Frontal cortex (tissue), 3 donors: ENCODE measurements at regions not wholly inside any gene's neighbourhood (a gene's known extent, or its start where the extent isn't known, plus 50 kb on each side); places are given as distances from the start of the nearest gene placed in this dataset.
"Not testable (repeated sequence)": the region's sequence is repeated elsewhere in the genome, so short reads cannot be mapped to it uniquely, and the experiment has no call there.

Source experiments
- DNase-seq, 2 donors: peaks; one replicate each; pipeline ENCODE4 v3.0.0; 2012; ENCODE audit warnings: low spot score in 2 of 2
- FAIRE-seq: peaks from 2 replicates; lab custom pipeline; 2012; peaks lifted over from hg19 to GRCh38; lab: Jason Lieb, UNC
- donor health status: control.
- donor health status: control.
- donor health status: control.

GRCh38 chr14:56005191-56006053 lies 112.8 kb upstream of the PELI2 start:
- FAIRE-seq: no peak
- DNase-seq: no peak

DNA sequence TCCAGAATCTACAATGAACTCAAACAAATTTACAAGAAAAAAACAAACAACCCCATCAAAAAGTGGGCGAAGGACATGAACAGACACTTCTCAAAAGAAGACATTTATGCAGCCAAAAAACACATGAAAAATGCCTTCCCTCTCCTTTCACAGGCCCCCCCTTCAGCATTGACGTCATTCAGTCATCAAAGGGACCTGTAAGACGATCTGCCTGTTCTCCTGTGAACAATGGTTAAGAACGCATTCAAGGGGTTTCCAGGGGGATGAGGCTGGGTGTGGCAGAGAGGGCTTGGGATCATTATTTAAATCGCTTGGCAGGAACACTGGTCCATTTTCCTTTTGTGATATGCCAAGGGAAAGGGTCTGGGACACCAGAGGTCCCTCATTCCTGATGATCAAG lies 110.7 kb upstream of the PELI2 start:
- DNase-seq, FAIRE-seq: not testable (repeated sequence)

DNA sequence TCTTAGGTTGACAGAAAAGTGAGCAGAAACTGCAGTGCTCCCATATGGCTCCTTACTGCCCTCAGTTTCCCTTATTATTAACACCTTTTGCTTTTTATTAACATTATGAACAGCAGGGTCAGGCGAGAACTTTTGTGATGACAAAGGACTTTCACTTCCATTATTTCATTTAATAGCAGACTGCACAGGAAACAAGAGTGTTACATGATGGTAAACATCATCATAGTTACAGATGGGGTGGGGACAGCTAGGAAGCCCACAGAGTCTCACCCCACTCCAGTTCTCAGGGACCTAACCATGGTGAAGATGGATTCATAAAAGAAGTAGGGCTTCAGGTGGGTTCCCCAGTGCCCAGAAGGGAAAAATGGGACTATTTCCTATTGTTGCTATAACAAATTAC lies 110.1 kb upstream of the PELI2 start:
- no peak for FAIRE-seq
- no peak for DNase-seq

DNA sequence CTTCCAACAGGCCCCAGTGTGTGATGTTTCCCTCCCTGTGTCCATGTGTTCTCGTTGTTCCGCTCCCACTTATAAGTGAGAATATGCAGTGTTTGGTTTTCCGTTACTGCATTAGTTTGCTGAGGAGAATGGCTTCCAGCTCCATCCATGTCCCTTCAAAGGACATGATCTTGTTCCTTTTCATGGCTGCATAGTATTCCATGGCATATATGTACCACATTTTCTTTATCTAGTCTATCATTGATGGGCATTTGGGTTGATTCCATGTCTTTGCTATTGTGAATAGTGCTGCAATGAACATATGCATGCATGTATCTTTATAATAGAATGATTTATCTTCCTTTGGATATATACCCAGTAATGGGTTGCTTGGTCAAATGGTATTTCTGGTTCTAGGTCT lies 109.5 kb upstream of the PELI2 start:
- FAIRE-seq, DNase-seq: not testable (repeated sequence)

DNA sequence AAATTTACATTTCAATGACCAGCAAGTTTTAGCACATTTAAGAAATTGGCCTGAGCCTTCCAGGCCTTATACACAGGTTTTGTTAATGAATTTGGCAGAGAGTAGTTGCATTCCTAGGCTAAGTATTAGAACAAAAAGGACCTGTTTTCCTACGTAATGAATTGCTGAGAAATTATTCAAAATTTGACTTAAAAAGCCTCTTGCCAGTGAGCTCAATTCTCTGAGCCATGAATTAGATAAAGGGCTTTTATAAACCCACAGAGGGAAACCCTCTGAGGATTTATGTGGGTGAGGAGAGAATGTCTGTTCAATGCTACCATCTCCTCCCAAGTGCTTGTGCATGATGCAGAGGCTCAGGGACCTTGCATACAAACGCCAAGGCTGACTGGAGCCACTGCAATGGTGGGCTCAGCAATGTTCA lies 94.5 kb upstream of the PELI2 start:
- peak in 1 of 2 donors; percentile 14 for DNase-seq
- FAIRE-seq: no peak

DNA sequence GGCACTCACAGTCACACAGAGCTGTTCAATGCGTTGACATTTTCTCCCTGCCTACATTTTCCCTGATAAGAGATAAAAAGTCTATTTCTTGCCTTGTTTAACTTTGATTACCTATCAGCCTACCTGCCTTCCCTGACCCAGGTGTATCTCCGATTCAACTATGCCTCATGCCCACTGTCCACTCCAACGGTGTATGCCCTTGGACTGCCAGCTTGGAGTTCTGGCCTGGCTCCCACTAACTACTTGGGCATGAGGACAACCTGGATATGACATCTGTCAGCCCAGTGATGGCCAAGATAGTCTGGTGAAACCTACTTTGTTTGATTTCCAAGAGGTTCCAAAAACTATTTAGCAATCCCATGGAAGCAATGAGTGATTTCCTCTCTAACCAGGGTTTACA lies 93.0 kb upstream of the PELI2 start:
- DNase-seq: no peak

DNA sequence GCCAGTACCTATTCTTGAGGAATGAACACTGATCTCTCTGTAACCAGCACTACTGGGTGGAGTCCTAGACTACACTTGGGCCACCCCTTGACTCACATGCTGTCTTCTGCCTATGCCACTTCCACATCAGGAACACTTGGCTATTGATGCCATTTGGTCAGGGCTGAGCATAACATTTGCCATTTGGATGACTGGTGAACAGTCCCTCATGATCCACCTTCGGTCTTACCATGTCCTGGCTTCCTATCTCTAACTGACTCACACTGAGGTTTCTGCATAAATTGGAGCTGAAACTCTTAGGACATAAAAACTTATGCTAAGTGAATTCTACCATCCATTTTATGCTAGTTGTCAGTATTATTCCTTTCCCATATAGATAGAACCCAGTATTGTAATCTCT lies 91.7 kb upstream of the PELI2 start:
- DNase-seq (no peak), FAIRE-seq (no peak)

More for the DNA sequence above, 93.0 kb upstream of the PELI2 start:
- FAIRE-seq: no peak

DNA sequence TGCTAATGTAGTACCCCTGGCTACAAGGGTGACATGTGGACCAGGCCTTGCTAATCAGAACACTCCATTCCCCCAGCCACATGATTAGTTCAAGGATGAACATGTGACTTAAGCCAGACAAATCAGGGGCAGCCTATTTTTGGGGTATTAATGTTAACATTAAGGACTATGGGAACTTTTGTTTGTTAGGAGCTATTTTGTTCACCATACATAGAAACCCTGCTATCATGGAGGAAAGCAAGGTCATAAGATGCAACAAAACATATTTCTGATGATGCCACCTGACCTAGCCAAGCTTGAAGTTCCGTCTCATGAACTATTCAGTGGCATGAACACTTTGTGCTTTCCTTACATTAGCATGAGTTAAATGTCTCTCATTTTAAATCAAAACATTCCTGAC lies 90.8 kb upstream of the PELI2 start:
- FAIRE-seq (no peak), DNase-seq (no peak)

- no peak for FAIRE-seq
Measured at GRCh38 chr14:56027916-56028712, 90.1 kb upstream of the PELI2 start.

GRCh38 chr14:56036353-56036752 lies 81.9 kb upstream of the PELI2 start:
- FAIRE-seq: no peak
- no peak for DNase-seq

More at GRCh38 chr14:56027916-56028712, 90.1 kb upstream of the PELI2 start:
- no peak for DNase-seq

DNA sequence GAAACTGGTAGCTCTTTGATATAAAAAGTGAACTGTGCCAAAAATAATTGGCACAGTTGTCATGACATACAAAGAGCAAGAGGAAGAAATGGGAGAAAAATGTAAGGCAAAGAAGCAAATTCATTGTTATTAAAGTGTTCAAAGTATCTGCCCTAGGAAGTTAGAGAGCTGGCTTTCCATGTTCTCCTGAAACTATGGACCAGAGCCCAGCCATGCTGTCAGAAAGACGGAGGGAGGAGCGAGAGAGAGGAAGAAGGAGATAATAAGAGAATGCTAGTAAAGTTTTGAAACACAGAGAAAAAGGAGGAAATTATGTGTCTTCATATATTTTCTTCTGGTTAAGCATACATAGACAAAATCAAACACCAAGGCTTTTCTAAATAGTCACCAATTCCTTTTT lies 78.1 kb upstream of the PELI2 start:
- DNase-seq (no peak), FAIRE-seq (no peak)

DNA sequence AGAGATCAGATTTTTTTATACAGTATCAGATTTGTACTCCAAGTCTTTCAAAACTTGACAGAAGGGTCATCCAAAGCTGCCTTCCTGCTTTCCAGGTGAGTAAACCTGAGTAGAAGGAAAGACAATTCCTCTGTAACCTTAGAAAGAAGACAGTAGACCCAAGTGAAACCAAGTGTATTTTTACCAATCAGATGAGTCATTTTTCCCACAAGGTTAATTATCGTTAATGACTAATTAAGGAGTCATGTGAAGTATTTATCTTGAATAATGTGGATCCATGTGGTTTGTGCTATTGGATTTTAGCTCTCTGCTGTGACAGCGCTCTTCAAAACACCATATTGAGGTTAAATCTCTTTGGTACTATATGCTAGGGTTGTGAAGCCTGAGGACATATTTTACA lies 74.0 kb upstream of the PELI2 start:
- DNase-seq: no peak

DNA sequence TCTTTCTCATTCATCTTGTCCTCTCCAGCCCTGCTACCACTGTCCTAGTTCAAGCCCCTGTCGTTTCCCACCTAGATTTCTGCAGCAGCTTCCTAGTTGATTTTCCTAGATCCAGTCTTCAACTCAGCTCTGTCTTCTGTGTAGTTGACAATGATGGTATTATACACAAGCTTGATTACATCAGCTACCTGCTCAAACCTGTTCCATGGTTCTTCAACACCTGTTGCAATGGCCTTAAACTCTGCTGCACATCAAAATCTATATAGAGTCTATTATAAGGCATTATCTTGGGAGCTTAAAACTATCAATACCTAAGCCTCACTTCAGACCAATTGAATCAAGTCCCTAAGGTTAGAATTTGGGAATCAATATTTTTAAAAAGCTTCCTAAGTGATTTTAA lies 71.7 kb upstream of the PELI2 start:
- no peak for DNase-seq
- no peak for FAIRE-seq

More for the DNA sequence above, 74.0 kb upstream of the PELI2 start:
- FAIRE-seq: no peak

- no peak for FAIRE-seq
- no peak for DNase-seq
Measured at GRCh38 chr14:56046996-56047395, 71.2 kb upstream of the PELI2 start.

- DNase-seq (no peak), FAIRE-seq (no peak)
Measured at GRCh38 chr14:56049536-56049935, 68.7 kb upstream of the PELI2 start.

GRCh38 chr14:56055511-56055910 lies 62.7 kb upstream of the PELI2 start:
- no peak for DNase-seq
- no peak for FAIRE-seq

DNA sequence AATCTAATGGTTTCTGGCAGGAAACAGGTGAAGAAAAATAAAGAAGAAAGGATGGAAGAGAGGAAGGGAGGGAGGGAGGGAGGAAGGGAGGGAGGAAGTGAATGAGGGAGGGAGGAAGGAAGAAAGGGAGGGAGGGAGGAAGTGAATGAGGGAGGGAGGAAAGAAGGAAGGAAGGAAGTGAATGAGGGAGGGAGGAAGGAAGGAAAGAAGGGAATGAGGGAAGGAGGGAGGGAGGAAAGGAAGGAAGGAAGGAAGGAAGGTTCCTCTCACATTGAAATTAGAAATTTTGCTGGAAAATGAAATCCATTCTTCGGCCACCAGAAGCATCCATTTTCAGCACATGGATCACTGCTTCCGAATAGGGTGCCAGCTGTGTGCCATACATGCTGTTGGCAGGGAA lies 62.2 kb upstream of the PELI2 start:
- FAIRE-seq: no peak

DNA sequence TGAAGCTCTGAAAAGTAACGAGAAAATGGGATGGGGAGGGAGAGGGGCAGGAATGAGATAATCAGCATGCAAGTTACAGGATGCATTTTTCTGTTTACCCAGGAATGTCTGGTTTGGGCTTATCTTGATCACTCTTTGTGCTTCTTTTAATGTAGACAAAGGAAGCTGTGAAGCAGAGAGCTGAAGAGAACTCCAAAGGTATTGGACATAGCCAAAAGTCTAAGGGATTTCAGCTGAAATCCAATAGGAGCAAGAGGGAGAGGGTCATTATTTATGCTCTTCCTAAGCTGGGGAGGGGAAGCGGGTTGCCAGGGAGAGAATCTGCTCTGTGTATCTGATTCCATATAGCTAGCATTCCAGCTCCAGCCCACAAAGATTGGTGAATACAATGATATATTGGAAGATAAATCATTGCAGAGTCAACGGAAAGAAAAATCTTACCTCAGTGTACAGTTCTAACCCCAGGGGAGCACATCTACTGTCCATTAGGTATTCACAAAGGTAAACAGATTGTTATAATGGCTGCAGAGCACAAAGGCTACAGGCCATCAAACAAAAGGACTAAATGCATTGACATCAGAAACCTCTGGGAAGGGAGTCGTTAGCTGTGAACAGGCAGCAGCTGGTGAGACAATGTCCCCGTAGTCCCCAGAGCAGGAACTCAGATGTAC lies 61.0 kb upstream of the PELI2 start:
- no peak for FAIRE-seq
- no peak for DNase-seq

More for the DNA sequence above, 62.2 kb upstream of the PELI2 start:
- no peak for DNase-seq

- FAIRE-seq (no peak), DNase-seq (no peak)
Measured at GRCh38 chr14:56057767-56058166, 60.4 kb upstream of the PELI2 start.

DNA sequence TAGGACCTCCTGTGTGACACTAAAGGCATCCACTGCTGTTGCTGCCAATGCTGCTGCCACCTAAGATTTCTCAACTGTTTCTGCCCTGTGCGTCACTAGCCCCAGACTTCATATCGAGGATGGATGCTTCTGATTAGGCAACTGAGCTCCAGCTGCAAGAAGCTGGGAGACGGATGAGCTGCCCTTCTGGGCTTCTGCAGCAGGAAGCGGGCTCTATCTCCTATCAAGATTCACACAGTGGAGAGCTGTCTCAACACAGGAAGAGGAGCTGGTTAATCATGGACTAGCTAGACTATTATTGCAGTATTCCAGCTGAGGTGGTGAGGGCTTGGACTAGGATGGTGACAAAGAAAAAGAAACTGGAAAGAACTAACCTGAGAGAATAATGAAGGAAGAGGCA lies 59.2 kb upstream of the PELI2 start:
- DNase-seq (no peak), FAIRE-seq (no peak)

GRCh38 chr14:56061051-56061450 lies 57.2 kb upstream of the PELI2 start:
- FAIRE-seq: no peak
- DNase-seq: no peak
